Peyer's patch (tissue), 4 donors: ENCODE measurements at regions not wholly inside any gene's neighbourhood (a gene's known extent, or its start where the extent isn't known, plus 50 kb on each side); places are given as distances from the start of the nearest gene placed in this dataset.

ENCODE experiments used
- DNase-seq, 3 donors: peaks; one replicate each; pipeline ENCODE4 v3.0.0-alpha.2; 2017 to 2019
- H3K27ac ChIP-seq, 4 donors: fragments of 200-600 bp; sonication (generic); one replicate each; pipeline ENCODE4 v1.5.1; 2016 to 2019
- H3K27me3 ChIP-seq, 2 donors: fragments of 200-600 bp; sonication (generic); one replicate each; pipeline ENCODE4 v1.5.1; 2019
- H3K36me3 ChIP-seq, 3 donors: fragments of 200-600 bp; sonication (generic); one replicate each; pipeline ENCODE4 v1.5.1; 2016 to 2019
- H3K4me1 ChIP-seq, 4 donors: fragments of 200-600 bp; sonication (generic); one replicate each; pipeline ENCODE4 v1.5.1; 2016 to 2019
- H3K4me3 ChIP-seq, 4 donors: fragments of 200-600 bp; sonication (generic); 1 replicate in 3 of 4; 2 replicates in 1 of 4; pipeline ENCODE4 v1.5.1; 2016 to 2019; ENCODE audit warnings: mild to moderate bottlenecking in 1 of 4
- H3K9me3 ChIP-seq, 4 donors: fragments of 200-600 bp; sonication (generic); one replicate each; pipeline ENCODE4 v1.5.1; 2016 to 2019; ENCODE audit warnings: mild to moderate bottlenecking in 1 of 4
- POLR2A ChIP-seq, 2 donors: fragments of 450-650 bp; IDR thresholded peaks; one replicate each; pipeline ENCODE4 v1.5.1; 2017; ENCODE audit warnings: antibody characterized with exemption in 2 of 2, mild to moderate bottlenecking in 2 of 2, moderate library complexity in 2 of 2
- TF ChIP-seq, protein P1 (sequence below), 6 experiments: fragments of 450-650 bp in 4 of 6; fragments of 200-600 bp in 2 of 6; sonication (generic) in 1 of 6; IDR thresholded peaks; one replicate each; pipeline ENCODE4 v1.5.1; 2017 to 2019; ENCODE audit warnings: antibody characterized with exemption in 6 of 6, mild to moderate bottlenecking in 3 of 6, moderate library complexity in 1 of 6

DNA sequence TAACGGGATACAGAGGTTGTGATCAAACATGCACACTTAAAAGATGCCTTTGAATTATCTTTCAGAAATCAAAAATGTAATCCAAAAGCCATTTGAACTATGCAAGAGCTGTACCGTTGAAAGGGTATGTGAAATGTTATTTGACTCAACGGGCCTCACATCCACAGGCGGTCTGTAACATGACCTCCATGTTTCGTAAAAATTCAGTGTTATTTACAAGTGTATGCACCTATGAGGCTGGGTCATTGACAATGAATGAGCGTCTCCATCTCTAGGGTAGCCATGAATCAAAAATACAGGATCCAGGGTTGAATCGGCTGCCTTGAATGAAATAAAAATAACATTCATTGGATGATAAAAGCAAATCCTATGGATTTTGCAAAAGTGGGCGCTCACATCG is 100.1 kb downstream of the CRLF2 start:
- Histone ChIP-seq H3K9me3 (peaks cover 0 to 8% (median 0%) of the 10 kb centered on the region in 4 donors), H3K27ac (no peak overlapping the region), H3K4me3 (no peak overlapping the region), H3K4me1 (no peaks in the 10 kb centered on the region), H3K27me3 (no peaks in the 10 kb centered on the region), H3K36me3 (no peaks in the 10 kb centered on the region)
- no peak for DNase-seq
- TF ChIP-seq, protein P1, sequence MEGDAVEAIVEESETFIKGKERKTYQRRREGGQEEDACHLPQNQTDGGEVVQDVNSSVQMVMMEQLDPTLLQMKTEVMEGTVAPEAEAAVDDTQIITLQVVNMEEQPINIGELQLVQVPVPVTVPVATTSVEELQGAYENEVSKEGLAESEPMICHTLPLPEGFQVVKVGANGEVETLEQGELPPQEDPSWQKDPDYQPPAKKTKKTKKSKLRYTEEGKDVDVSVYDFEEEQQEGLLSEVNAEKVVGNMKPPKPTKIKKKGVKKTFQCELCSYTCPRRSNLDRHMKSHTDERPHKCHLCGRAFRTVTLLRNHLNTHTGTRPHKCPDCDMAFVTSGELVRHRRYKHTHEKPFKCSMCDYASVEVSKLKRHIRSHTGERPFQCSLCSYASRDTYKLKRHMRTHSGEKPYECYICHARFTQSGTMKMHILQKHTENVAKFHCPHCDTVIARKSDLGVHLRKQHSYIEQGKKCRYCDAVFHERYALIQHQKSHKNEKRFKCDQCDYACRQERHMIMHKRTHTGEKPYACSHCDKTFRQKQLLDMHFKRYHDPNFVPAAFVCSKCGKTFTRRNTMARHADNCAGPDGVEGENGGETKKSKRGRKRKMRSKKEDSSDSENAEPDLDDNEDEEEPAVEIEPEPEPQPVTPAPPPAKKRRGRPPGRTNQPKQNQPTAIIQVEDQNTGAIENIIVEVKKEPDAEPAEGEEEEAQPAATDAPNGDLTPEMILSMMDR (IDR thresholded peaks at IDR 0.05): no peak
- TF ChIP-seq POLR2A (IDR thresholded peaks at IDR 0.05): no peak

DNA sequence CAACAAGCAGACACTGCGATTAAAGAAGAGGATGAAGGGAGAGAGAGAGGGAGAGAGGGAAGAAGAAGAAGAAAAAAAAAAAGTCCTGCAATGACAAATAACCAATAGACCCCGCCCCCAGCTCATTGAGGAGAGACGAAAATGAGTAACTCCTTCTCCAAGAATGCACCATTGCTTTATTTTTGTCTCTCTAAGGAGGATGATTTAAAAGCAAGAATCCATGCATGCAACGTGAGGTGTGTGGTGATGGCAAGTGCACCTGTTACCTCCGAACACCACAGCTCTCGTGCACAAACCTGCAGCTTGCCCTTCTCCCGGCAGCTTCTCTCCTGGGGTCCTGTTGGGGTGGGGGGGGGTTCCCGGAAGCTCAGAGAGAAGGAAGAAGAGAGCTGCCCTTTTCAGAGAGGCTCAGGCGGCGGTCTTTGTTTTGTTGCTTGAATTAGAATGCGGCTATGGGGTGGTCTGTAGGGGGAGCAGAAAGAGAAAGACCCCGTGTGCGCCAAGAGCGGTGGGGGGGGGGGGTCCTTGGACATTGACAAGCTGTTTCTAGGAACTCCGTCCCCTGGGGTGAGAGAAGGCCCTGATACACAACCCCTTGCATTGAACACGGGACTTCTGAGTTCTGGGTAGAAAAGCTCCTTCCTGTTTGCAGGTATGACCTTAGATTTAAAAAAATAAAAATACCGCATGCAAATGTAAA is 100.7 kb downstream of the CRLF2 start:
- no peaks in the 10 kb centered on the region for H3K27me3 ChIP-seq
- no peak overlapping the region for H3K4me3 ChIP-seq
- H3K4me1 ChIP-seq: no peaks in the 10 kb centered on the region
- H3K9me3 ChIP-seq: peaks cover 0 to 8% (median 0%) of the 10 kb centered on the region in 4 donors
- no peaks in the 10 kb centered on the region for H3K36me3 ChIP-seq
- DNase-seq: no peak
- no peak for TF ChIP-seq POLR2A (IDR thresholded peaks at IDR 0.05)
- TF ChIP-seq, protein P1 (IDR thresholded peaks at IDR 0.05): no peak
- H3K27ac ChIP-seq: no peak overlapping the region

DNA sequence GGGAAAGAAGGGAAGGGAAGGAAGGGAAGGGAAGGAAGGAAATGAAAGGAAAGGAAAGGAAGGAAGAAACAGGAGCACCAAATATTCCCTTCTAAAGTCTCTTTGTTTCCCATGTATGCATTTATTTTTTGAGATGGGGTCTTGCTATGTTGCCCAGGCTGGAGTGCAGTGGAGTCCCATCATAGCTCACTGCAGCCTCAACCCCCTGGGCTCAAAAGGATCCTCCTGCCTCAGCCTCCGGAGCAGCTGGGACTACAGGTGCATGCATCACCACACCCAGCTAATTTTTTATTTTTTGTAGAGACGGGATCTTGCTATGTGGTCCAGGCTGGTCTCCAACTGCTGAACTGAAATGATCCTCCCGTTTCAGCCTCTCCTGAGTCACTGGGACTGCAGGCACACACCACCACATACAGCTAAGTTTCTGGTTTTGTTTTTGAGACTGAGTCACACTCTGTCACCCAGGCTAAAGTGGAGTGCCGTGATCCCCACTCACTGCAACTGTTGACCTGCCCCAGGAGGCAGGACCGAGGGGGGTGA is 102.8 kb downstream of the CRLF2 start:
- H3K4me3 ChIP-seq: no peak overlapping the region
- H3K27me3 ChIP-seq: no peaks in the 10 kb centered on the region
- H3K9me3 ChIP-seq: peaks cover 0 to 8% (median 0%) of the 10 kb centered on the region in 4 donors
- no peak overlapping the region for H3K27ac ChIP-seq
- no peak for TF ChIP-seq POLR2A (IDR thresholded peaks at IDR 0.05)
- TF ChIP-seq, protein P1 (IDR thresholded peaks at IDR 0.05): no peak
- H3K4me1 ChIP-seq: no peaks in the 10 kb centered on the region
- no peak for DNase-seq
- H3K36me3 ChIP-seq: no peaks in the 10 kb centered on the region

DNA sequence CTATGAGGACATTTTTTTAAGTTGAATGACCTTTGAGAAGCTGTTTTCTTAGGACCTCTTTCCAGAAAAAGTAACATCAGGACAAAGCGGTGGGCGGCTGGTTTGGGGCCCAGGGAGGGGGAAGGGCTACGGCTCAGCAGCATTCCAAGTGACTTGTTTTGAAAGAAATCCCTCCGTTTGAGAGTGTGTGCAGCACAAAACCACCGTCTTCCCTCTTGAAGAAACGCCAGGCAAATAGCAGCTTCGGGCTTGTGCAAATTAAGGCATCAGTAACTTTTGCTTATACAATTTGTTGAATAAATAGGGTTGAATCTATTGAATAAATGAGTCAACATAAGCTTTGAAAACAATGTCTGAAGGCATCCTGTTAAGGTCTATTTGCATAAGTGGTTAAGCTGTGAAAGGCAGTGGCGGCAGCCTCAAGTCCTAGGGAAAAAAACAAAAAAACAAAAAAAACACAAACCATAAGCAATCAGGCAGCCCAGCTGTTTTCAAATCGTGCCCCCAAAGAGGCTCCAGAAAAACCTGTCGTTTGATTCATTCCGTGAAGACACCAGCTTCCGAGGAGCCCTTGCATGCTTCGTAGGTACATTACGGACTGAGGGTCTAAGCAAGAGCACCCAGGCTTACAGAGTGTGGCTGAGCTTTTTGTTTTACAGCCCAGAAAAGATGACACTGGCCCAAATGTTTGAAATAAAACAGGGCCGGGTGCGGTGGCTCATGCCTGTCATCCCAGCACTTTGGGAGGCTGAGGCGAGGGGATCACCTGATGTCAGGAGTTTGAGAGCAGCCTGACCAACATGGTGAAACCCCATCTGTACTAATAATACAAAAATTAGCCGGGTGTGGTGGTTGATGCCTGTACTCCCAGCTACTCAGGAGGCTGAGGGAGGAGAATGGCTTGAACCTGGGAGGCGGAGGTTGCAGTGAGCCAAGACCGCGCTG is 103.7 kb downstream of the CRLF2 start:
- no peak for TF ChIP-seq POLR2A (IDR thresholded peaks at IDR 0.05)
- TF ChIP-seq, protein P1 (IDR thresholded peaks at IDR 0.05): no peak
- peaks cover 0 to 8% (median 0%) of the 10 kb centered on the region in 4 donors for H3K9me3 ChIP-seq
- H3K27ac ChIP-seq: no peak overlapping the region
- H3K27me3 ChIP-seq: no peaks in the 10 kb centered on the region
- H3K36me3 ChIP-seq: no peaks in the 10 kb centered on the region
- H3K4me3 ChIP-seq: no peak overlapping the region
- no peaks in the 10 kb centered on the region for H3K4me1 ChIP-seq
- no peak for DNase-seq

DNA sequence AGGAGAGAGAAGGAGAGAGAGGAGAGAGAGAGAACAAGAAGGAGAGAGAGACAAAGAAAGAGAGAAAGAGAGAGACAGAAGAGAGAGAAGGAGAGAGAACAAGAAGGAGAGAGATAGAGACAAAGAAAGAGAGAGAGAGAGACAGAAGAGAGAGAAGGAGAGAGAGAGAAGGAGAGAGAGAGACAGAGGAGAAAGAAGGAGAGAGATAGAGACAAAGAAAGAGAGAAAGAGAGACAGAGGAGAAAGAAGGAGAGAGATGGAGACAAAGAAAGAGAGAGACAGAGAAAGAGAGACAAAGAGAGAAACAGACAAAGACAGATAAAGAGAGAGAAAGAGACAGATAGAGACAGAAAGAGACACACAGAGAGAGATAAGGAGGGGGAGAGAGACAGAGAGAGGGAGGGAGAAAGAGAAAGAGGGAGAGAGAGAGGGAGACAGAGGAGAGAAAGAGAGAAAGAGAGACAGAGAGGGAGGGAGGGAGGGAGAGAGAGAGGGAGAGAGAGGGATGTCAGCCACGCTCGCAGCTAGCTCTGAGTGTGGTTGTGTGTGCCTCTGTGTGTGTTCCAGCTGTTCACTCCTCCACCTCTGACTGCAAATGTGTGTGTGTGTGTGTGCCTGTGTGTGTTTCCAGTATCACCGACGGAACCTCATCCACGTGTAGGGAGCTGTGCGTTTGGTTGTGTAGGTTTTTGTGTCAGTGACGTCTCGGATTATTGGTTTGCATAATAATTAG is 105.8 kb downstream of the CRLF2 start:
- H3K9me3 ChIP-seq: peaks cover 0 to 8% (median 0%) of the 10 kb centered on the region in 4 donors
- no peak overlapping the region for H3K4me3 ChIP-seq
- H3K27ac ChIP-seq: no peak overlapping the region
- no peaks in the 10 kb centered on the region for H3K36me3 ChIP-seq
- H3K27me3 ChIP-seq: no peaks in the 10 kb centered on the region
- H3K4me1 ChIP-seq: no peaks in the 10 kb centered on the region
- no peak for DNase-seq
- TF ChIP-seq POLR2A (IDR thresholded peaks at IDR 0.05): no peak
- TF ChIP-seq, protein P1 (IDR thresholded peaks at IDR 0.05): no peak
